Occipital lobe (tissue), 1 donor: ENCODE measurements at regions not wholly inside any gene's neighbourhood (a gene's known extent, or its start where the extent isn't known, plus 50 kb on each side); places are given as distances from the start of the nearest gene placed in this dataset.
"Not testable (repeated sequence)": the region's sequence is repeated elsewhere in the genome, so short reads cannot be mapped to it uniquely, and the experiment has no call there.

Experiments used
- DNase-seq: peaks from one replicate; lab custom pipeline; 2025; lab: John Stamatoyannopoulos, UW

DNA sequence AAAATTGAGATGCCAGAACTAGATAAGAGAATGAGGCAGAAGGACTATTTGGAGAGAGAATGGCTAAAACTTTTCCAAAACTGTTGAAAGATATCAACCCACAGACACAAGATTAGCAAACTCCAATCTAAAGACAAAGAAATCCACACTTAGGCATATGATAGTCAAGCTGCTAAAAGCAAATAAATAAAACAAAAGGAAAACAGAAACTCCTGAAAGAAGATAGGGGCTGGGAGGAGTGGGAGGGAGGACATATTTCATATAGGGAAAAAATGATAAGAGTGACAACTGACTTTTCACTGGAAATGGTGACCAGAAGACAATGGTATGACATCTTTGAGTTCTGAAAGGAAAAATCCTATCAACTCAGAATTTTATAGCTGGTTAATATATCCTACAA, 105.4 kb upstream of the ADO start:
- no peak for DNase-seq

- DNase-seq: not testable (repeated sequence)
Observed at GRCh38 chr10:62704121-62704520, 100.4 kb upstream of the ADO start.

DNA sequence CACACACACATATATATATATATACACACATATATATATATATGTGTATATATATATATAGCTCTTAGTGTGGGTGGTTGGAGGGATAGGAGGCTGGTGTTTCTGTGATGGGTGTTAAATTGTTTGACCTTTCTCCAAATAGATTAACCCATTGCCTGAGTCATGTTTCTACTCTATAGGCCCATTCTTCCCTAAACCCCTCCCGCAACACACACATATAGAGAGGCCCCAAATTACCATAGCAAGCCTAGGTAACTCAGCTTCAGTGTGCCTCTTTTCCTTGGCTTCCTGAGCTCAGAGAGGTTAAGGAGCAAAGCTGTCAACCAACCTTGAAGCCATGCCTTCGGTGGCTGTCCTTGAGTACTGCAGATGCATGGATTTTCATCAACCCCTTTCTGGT, 98.7 kb upstream of the ADO start:
- DNase-seq: no peak

- DNase-seq: no peak
Observed at GRCh38 chr10:62707810-62708209, 96.7 kb upstream of the ADO start.

GRCh38 chr10:62708569-62708968, 96.0 kb upstream of the ADO start:
- no peak for DNase-seq

GRCh38 chr10:62709200-62709599, 95.3 kb upstream of the ADO start:
- no peak for DNase-seq

- DNase-seq: no peak
Observed at GRCh38 chr10:62710182-62710581, 94.3 kb upstream of the ADO start.

- no peak for DNase-seq
Observed at GRCh38 chr10:62715383-62715782, 89.1 kb upstream of the ADO start.

GRCh38 chr10:62718585-62718984, 85.9 kb upstream of the ADO start:
- no peak for DNase-seq

DNA sequence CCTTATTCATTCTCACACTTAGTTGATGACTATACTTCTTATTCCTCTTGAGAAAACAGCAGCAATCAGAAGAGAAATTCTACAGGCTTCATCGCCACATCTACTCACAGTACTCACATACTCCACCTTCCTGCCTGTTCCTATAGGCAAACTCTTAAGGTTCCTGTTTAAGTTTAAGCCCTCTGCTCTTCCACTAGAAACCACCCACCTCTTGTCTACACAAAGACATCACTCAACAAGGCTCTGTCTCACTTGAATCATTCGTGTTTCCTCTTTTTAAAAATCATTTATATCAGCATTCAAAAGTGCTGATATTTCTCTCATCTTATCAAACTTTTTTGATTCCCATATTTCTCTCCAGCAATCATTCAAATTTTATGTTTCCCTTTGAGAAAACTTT, 85.5 kb upstream of the ADO start:
- DNase-seq: no peak

- DNase-seq: no peak
Observed at GRCh38 chr10:62721687-62722086, 82.8 kb upstream of the ADO start.

- no peak for DNase-seq
Observed at GRCh38 chr10:62723375-62723774, 81.1 kb upstream of the ADO start.

GRCh38 chr10:62724465-62724864, 80.1 kb upstream of the ADO start:
- no peak for DNase-seq

GRCh38 chr10:62726142-62726541, 78.4 kb upstream of the ADO start:
- DNase-seq: peak; percentile 18

DNA sequence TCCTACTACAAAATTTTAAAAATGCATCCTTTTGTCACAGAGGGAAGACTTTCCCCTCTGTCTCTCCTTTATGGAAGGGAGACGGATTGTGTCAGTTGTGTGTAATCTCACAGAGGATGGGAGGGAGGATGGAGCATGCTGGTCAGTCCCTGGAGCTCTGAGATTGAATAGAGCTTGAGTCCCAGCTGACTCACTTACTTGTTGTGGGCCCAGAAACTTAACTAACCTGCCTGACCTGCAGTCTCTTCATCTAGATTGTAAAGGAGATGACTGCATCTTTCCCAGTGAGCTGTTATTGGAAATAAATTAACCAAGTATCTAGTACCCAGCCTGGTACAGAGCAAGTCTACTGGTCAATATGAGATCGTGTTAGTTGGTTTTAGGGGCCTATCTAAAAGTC, 77.9 kb upstream of the ADO start:
- DNase-seq: no peak

- DNase-seq: no peak
Observed at GRCh38 chr10:62727934-62728333, 76.6 kb upstream of the ADO start.

- DNase-seq: no peak
Observed at GRCh38 chr10:62728479-62728878, 76.0 kb upstream of the ADO start.

DNA sequence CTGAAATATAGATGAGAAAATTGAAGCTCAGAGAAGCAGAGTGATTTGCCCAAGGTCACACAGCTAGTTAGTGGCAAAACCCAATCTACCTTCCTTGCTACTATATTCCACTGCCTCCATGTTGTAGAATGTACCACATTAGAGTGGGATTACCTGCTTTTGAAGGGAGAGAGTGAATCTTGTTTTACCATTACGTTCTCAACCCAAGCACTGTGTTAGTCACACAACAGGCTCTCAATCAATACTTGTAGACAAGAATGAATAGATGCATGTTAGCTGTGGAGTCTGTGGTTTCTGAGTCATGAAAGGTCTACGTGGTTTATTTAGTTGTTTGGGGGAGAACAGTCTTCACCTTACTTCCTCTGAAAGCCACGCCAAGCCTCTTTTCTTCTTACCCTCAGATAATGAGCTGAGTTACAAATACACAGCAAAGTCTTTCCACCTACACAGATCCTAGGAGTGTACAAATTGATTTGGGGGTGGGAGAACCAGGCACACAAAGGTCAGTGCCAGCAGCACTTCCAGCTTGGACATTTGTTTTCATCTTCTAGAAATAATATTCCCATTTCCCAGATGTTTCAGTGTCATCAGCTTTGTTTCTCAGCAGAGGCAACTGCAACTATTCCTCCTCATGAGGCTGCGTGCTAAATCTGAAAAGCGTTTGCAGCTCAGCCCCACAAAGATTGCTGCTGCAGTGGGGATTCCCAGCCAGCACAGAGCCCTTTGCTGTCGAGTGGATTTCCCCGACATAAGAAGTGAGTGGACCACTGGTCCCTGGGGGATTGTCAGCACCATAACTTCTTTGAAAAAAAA, 71.5 kb upstream of the ADO start:
- DNase-seq: no peak

- DNase-seq: no peak
Observed at GRCh38 chr10:62733654-62734293, 70.7 kb upstream of the ADO start.

GRCh38 chr10:62734781-62735463, 69.6 kb upstream of the ADO start:
- no peak for DNase-seq

GRCh38 chr10:62735464-62736167, 68.9 kb upstream of the ADO start:
- no peak for DNase-seq

GRCh38 chr10:62736168-62736546, 68.4 kb upstream of the ADO start:
- no peak for DNase-seq
